SK-N-SH (cell line): ENCODE measurements at regions not wholly inside any gene's neighbourhood (a gene's known extent, or its start where the extent isn't known, plus 50 kb on each side); places are given as distances from the start of the nearest gene placed in this dataset.

Experiments used
- CTCF ChIA-PET: fragments of 300-600, 350-600 bp; formaldehyde crosslinking; extraction: SDS; loops from one replicate; lab custom pipeline; 2021; lab: Yijun Ruan, JAX
- POLR2A ChIA-PET: fragments of 350-600 bp; sonication (Branson Sonifier 250); formaldehyde crosslinking; extraction: SDS; loops from one replicate; lab custom pipeline; 2020; ENCODE audit warnings: antibody characterized with exemption, inconsistent platforms; lab: Yijun Ruan, JAX
- DNase-seq: peaks from one replicate; pipeline ENCODE4 v3.0.0; 2012
- H2AFZ ChIP-seq: fragments of 200-600 bp; sonication (generic); 2 replicates; pipeline ENCODE4 v1.8.1; 2016; ENCODE audit warnings: antibody characterized with exemption, mild to moderate bottlenecking, low read depth
- H3F3A ChIP-seq: fragments of 200-600 bp; sonication (generic); replicated peaks from 2 replicates; pipeline ENCODE3; 2016; ENCODE audit warnings: antibody characterized with exemption, mild to moderate bottlenecking; ENCODE audit not compliant: insufficient read depth
- H3K27ac ChIP-seq, 2 experiments: fragments of 200-500 bp in 1 of 2; fragments of 200-600 bp in 1 of 2; sonication (Bioruptor generic) in 1 of 2; sonication (generic), shearing (Covaris generic) in 1 of 2; 2 replicates each; pipeline versions ENCODE4 v1.5.1 to v1.6.1; 2014 to 2016; ENCODE audit warnings: low read depth in 2 of 2, inconsistent platforms in 1 of 2, low read length in 1 of 2, mild to moderate bottlenecking in 1 of 2, mixed read lengths in 1 of 2
- H3K27me3 ChIP-seq: fragments of 200-600 bp; sonication (generic), shearing (Covaris generic); 2 replicates; pipeline ENCODE4 v1.6.1; 2016; ENCODE audit warnings: mixed run types; ENCODE audit not compliant: insufficient read depth
- H3K36me3 ChIP-seq, 2 experiments: fragments of 200-500 bp in 1 of 2; fragments of 200-600 bp in 1 of 2; sonication (Bioruptor generic) in 1 of 2; sonication (generic) in 1 of 2; replicated peaks in 1 of 2; 2 replicates each; pipeline versions ENCODE3 to v1.5.1; 2014 to 2016; ENCODE audit warnings: low read length in 1 of 2, mild to moderate bottlenecking in 1 of 2; ENCODE audit not compliant: insufficient read depth in 2 of 2, control insufficient read depth in 1 of 2
- H3K4me1 ChIP-seq, 2 experiments: fragments of 200-500 bp in 1 of 2; fragments of 200-600 bp in 1 of 2; sonication (Bioruptor generic) in 1 of 2; sonication (generic), shearing (Covaris generic) in 1 of 2; 2 replicates each; pipeline versions ENCODE4 v1.5.1 to v1.6.1; 2014 to 2016; ENCODE audit warnings: low read depth in 1 of 2, low read length in 1 of 2, mixed run types in 1 of 2; ENCODE audit not compliant: insufficient read depth in 2 of 2, control insufficient read depth in 1 of 2
- H3K4me2 ChIP-seq: fragments of 200-600 bp; sonication (generic), shearing (Covaris generic); 2 replicates; pipeline ENCODE4 v1.6.1; 2017; ENCODE audit warnings: mixed run types
- H3K4me3 ChIP-seq, 2 experiments: fragments of 200-500 bp in 1 of 2; fragments of 200-600 bp in 1 of 2; sonication (Bioruptor generic) in 1 of 2; sonication (generic), shearing (Covaris generic) in 1 of 2; 2 replicates each; pipeline versions ENCODE4 v1.5.1 to v1.8.1; 2014 to 2016; ENCODE audit warnings: low read depth in 2 of 2, inconsistent platforms in 1 of 2, low read length in 1 of 2, mild to moderate bottlenecking in 1 of 2, mixed read lengths in 1 of 2, moderate library complexity in 1 of 2
- H3K79me2 ChIP-seq: fragments of 200-600 bp; sonication (generic); 2 replicates; pipeline ENCODE4 v1.8.1; 2017; ENCODE audit warnings: mild to moderate bottlenecking; ENCODE audit not compliant: insufficient read depth
- H3K9ac ChIP-seq: fragments of 200-600 bp; sonication (generic); 2 replicates; pipeline ENCODE4 v1.6.1; 2017; ENCODE audit warnings: mixed run types
- H3K9me2 ChIP-seq: fragments of 200-600 bp; sonication (generic); 2 replicates; pipeline ENCODE4 v1.6.1; 2017; ENCODE audit warnings: mixed run types
- H3K9me3 ChIP-seq: fragments of 200-600 bp; sonication (generic); 2 replicates; pipeline ENCODE4 v1.6.1; 2017; ENCODE audit warnings: mixed run types, mild to moderate bottlenecking, moderate library complexity
- H4K20me1 ChIP-seq: fragments of 200-600 bp; sonication (generic); 2 replicates; pipeline ENCODE4 v1.6.1; 2017; ENCODE audit warnings: mild to moderate bottlenecking, mixed run types; ENCODE audit not compliant: insufficient read depth
- CHD2 ChIP-seq: fragments of 150-350 bp; IDR thresholded peaks from 2 replicates; pipeline ENCODE4 v1.6.1; 2018; ENCODE audit warnings: low read length; ENCODE audit not compliant: partially characterized antibody
- EP300 ChIP-seq, 2 experiments: IDR thresholded peaks; 2 replicates each; pipeline versions ENCODE4 v1.4.0 to v1.6.1; 2012; ENCODE audit warnings: borderline replicate concordance in 1 of 2, low read depth in 1 of 2, low read length in 1 of 2
- GABPA ChIP-seq: IDR thresholded peaks from 2 replicates; pipeline ENCODE4 v1.4.0; 2012; ENCODE audit warnings: low read depth, mild to moderate bottlenecking
- MEF2A ChIP-seq: IDR thresholded peaks from 2 replicates; pipeline ENCODE4 v1.4.0; 2012; ENCODE audit warnings: low read depth, borderline replicate concordance
- MXI1 ChIP-seq: IDR thresholded peaks from 2 replicates; pipeline ENCODE4 v1.6.1; 2012; ENCODE audit warnings: mild to moderate bottlenecking, low read depth, low read length, improper control_type of control experiment
- POLR2AphosphoS5 ChIP-seq: IDR thresholded peaks from 2 replicates; pipeline ENCODE4 v1.6.1; 2012; ENCODE audit warnings: low read depth, low read length
- RFX5 ChIP-seq: IDR thresholded peaks from 2 replicates; pipeline ENCODE4 v1.6.1; 2012; ENCODE audit warnings: mild to moderate bottlenecking, improper control_type of control experiment, low read length
- SIN3A ChIP-seq: IDR thresholded peaks from 2 replicates; pipeline ENCODE4 v1.6.1; 2012; ENCODE audit warnings: low read depth, mild to moderate bottlenecking, low read length, moderate library complexity, borderline replicate concordance
- YY1 ChIP-seq: IDR thresholded peaks from 2 replicates; pipeline ENCODE4 v1.4.0; 2012; ENCODE audit warnings: low read depth, mild to moderate bottlenecking
- WGBS: methylation state at CpG from one replicate; pipeline ENCODE4 v1.1.6; 2017; ENCODE audit warnings: low lambda C conversion rate; 5-methylcytosine and 5-hydroxymethylcytosine counted together
- TF ChIP-seq, protein P1 (sequence below): IDR thresholded peaks from 2 replicates; pipeline ENCODE4 v1.4.0; 2012; ENCODE audit warnings: low read depth
- TF ChIP-seq, protein P2 (sequence below): IDR thresholded peaks from 2 replicates; pipeline ENCODE4 v1.6.1; 2012; ENCODE audit warnings: mild to moderate bottlenecking, low read depth, low read length, moderate library complexity
- TF ChIP-seq, protein P3 (sequence below): IDR thresholded peaks from 2 replicates; pipeline ENCODE4 v1.4.0; 2012; ENCODE audit warnings: low read depth, borderline replicate concordance
- TF ChIP-seq, protein P4 (sequence below): IDR thresholded peaks from 2 replicates; pipeline ENCODE4 v1.4.0; 2012; ENCODE audit warnings: low read depth, borderline replicate concordance
- TF ChIP-seq, protein P5 (sequence below): IDR thresholded peaks from 2 replicates; pipeline ENCODE4; 2012
- TF ChIP-seq, protein P6 (sequence below): fragments of 200-600 bp; sonication (generic); IDR thresholded peaks from 2 replicates; pipeline ENCODE4 v1.6.1; 2017; ENCODE audit warnings: antibody characterized with exemption, mild to moderate bottlenecking, moderate library complexity

DNA sequence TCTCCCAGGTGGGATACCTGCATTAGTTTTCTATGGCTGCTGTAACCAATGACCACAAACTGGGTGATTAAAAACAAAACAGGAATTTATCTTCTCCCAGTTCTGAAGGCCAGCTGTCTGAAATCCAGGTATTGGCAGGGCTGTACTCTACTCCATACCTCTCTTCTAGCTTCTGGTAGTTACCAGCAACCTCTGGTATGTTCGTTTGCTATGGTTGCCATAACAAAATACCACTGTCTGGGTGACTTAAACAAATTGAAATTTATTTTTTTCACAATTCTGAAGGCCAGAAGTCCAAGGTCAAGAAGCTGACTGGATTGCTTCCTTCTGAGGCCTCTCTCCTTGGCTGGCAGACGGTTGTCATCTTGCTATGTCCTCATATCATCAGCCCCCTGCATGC is 642.1 kb upstream of the TENM3 start:
- ChIA-PET POLR2A (no interaction called here), CTCF (no interaction called here)
- no peaks in the 10 kb centered on the region for H3F3A ChIP-seq
- no peaks in the 10 kb centered on the region; a peak in 1 of 4 replicates for H3K4me1 ChIP-seq
- no peaks in the 10 kb centered on the region for H3K27me3 ChIP-seq
- H3K9me3 ChIP-seq = no peaks in the 10 kb centered on the region
- H3K4me2 ChIP-seq = no peak overlapping the region
- no peaks in the 10 kb centered on the region for H3K36me3 ChIP-seq
- 26% methylated on average over 2 of the region's 2 CpGs for WGBS
- H3K27ac ChIP-seq = no peak overlapping the region
- no peak for DNase-seq
- no peaks in the 10 kb centered on the region for H3K9me2 ChIP-seq
- no peaks in the 10 kb centered on the region for H3K79me2 ChIP-seq
- H2AFZ ChIP-seq = no peak overlapping the region
- H4K20me1 ChIP-seq = no peaks in the 10 kb centered on the region
- TF ChIP-seq MEF2A = no peak
- TF ChIP-seq GABPA = no peak
- no peak for TF ChIP-seq MXI1
- TF ChIP-seq, protein P1, sequence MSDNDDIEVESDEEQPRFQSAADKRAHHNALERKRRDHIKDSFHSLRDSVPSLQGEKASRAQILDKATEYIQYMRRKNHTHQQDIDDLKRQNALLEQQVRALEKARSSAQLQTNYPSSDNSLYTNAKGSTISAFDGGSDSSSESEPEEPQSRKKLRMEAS = no peak
- TF ChIP-seq, protein P2, sequence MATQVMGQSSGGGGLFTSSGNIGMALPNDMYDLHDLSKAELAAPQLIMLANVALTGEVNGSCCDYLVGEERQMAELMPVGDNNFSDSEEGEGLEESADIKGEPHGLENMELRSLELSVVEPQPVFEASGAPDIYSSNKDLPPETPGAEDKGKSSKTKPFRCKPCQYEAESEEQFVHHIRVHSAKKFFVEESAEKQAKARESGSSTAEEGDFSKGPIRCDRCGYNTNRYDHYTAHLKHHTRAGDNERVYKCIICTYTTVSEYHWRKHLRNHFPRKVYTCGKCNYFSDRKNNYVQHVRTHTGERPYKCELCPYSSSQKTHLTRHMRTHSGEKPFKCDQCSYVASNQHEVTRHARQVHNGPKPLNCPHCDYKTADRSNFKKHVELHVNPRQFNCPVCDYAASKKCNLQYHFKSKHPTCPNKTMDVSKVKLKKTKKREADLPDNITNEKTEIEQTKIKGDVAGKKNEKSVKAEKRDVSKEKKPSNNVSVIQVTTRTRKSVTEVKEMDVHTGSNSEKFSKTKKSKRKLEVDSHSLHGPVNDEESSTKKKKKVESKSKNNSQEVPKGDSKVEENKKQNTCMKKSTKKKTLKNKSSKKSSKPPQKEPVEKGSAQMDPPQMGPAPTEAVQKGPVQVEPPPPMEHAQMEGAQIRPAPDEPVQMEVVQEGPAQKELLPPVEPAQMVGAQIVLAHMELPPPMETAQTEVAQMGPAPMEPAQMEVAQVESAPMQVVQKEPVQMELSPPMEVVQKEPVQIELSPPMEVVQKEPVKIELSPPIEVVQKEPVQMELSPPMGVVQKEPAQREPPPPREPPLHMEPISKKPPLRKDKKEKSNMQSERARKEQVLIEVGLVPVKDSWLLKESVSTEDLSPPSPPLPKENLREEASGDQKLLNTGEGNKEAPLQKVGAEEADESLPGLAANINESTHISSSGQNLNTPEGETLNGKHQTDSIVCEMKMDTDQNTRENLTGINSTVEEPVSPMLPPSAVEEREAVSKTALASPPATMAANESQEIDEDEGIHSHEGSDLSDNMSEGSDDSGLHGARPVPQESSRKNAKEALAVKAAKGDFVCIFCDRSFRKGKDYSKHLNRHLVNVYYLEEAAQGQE = no peak
- TF ChIP-seq, protein P3, sequence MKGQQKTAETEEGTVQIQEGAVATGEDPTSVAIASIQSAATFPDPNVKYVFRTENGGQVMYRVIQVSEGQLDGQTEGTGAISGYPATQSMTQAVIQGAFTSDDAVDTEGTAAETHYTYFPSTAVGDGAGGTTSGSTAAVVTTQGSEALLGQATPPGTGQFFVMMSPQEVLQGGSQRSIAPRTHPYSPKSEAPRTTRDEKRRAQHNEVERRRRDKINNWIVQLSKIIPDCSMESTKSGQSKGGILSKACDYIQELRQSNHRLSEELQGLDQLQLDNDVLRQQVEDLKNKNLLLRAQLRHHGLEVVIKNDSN = no peak
- TF ChIP-seq YY1 = no peak
- TF ChIP-seq EP300 (IDR thresholded peaks at IDR 0.05; ENCODE audit: borderline replicate concordance in 1 of 2, low read depth in 1 of 2, low read length in 1 of 2) = no peak
- TF ChIP-seq, protein P4, sequence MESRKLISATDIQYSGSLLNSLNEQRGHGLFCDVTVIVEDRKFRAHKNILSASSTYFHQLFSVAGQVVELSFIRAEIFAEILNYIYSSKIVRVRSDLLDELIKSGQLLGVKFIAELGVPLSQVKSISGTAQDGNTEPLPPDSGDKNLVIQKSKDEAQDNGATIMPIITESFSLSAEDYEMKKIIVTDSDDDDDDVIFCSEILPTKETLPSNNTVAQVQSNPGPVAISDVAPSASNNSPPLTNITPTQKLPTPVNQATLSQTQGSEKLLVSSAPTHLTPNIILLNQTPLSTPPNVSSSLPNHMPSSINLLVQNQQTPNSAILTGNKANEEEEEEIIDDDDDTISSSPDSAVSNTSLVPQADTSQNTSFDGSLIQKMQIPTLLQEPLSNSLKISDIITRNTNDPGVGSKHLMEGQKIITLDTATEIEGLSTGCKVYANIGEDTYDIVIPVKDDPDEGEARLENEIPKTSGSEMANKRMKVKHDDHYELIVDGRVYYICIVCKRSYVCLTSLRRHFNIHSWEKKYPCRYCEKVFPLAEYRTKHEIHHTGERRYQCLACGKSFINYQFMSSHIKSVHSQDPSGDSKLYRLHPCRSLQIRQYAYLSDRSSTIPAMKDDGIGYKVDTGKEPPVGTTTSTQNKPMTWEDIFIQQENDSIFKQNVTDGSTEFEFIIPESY = no peak
- no peak for TF ChIP-seq RFX5
- TF ChIP-seq, protein P5, sequence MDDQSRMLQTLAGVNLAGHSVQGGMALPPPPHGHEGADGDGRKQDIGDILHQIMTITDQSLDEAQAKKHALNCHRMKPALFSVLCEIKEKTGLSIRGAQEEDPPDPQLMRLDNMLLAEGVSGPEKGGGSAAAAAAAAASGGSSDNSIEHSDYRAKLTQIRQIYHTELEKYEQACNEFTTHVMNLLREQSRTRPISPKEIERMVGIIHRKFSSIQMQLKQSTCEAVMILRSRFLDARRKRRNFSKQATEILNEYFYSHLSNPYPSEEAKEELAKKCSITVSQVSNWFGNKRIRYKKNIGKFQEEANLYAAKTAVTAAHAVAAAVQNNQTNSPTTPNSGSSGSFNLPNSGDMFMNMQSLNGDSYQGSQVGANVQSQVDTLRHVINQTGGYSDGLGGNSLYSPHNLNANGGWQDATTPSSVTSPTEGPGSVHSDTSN = no peak
- TF ChIP-seq, protein P6, sequence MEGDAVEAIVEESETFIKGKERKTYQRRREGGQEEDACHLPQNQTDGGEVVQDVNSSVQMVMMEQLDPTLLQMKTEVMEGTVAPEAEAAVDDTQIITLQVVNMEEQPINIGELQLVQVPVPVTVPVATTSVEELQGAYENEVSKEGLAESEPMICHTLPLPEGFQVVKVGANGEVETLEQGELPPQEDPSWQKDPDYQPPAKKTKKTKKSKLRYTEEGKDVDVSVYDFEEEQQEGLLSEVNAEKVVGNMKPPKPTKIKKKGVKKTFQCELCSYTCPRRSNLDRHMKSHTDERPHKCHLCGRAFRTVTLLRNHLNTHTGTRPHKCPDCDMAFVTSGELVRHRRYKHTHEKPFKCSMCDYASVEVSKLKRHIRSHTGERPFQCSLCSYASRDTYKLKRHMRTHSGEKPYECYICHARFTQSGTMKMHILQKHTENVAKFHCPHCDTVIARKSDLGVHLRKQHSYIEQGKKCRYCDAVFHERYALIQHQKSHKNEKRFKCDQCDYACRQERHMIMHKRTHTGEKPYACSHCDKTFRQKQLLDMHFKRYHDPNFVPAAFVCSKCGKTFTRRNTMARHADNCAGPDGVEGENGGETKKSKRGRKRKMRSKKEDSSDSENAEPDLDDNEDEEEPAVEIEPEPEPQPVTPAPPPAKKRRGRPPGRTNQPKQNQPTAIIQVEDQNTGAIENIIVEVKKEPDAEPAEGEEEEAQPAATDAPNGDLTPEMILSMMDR = no peak
- no peak for TF ChIP-seq SIN3A
- TF ChIP-seq POLR2AphosphoS5 = no peak
- TF ChIP-seq CHD2 = no peak
- no peak overlapping the region for H3K9ac ChIP-seq
- no peak overlapping the region for H3K4me3 ChIP-seq
